ENCODE measurements at regions not wholly inside any gene's neighbourhood (a gene's known extent, or its start where the extent isn't known, plus 50 kb on each side); places are given as distances from the start of the nearest gene placed in this dataset.

GRCh38 chr16:55017321-55017720, 86.7 kb downstream of the IRX5 start:
- Histone ChIP-seq H3K27ac (ENCODE audit: insufficient read depth, low read length) (no peak overlapping the region), H2AFZ (ENCODE audit: low read length) (no peak overlapping the region), H3K9me3 (ENCODE audit: control insufficient read depth, insufficient read depth, low read depth, low read length) (no peaks in the 10 kb centered on the region), H3K4me1 (ENCODE audit: control insufficient read depth, extremely low read depth, insufficient read depth, low read length) (no peaks in the 10 kb centered on the region), H3K27me3 (ENCODE audit: control insufficient read depth, insufficient read depth, low read length) (no peaks in the 10 kb centered on the region), H3K9ac (ENCODE audit: insufficient read depth, low read length) (no peak overlapping the region), H3K79me2 (ENCODE audit: control insufficient read depth, insufficient read depth, low read length) (no peaks in the 10 kb centered on the region), H3K4me2 (ENCODE audit: extremely low read depth, insufficient read depth, low read length) (no peak overlapping the region), H3K36me3 (ENCODE audit: control insufficient read depth, insufficient read depth, low read length) (no peaks in the 10 kb centered on the region), H4K20me1 (ENCODE audit: control insufficient read depth, extremely low read depth, insufficient read depth, low read length) (no peaks in the 10 kb centered on the region), H3K4me3 (replicated peaks in 1 of 4; ENCODE audit: control extremely low read depth in 1 of 4, insufficient read depth in 1 of 4, low read depth in 3 of 4, low read length in 4 of 4) (no peak overlapping the region)
- no peak for DNase-seq (ENCODE audit: low read depth in 2 of 2)
- TF ChIP-seq EZH2 (IDR thresholded peaks at IDR 0.05; ENCODE audit: low read length, missing control alignments) (no peak), CTCF (conservative IDR thresholded peaks at IDR 0.05 in 1 of 2, IDR thresholded peaks at IDR 0.05 in 1 of 2; ENCODE audit: low read depth in 1 of 2, low read length in 2 of 2) (no peak)

- Histone ChIP-seq H2AFZ (ENCODE audit: low read length) (no peak overlapping the region), H3K9me3 (ENCODE audit: control insufficient read depth, insufficient read depth, low read depth, low read length) (no peaks in the 10 kb centered on the region), H3K9ac (ENCODE audit: insufficient read depth, low read length) (no peak overlapping the region), H3K27me3 (ENCODE audit: control insufficient read depth, insufficient read depth, low read length) (no peaks in the 10 kb centered on the region), H3K4me1 (ENCODE audit: control insufficient read depth, extremely low read depth, insufficient read depth, low read length) (no peaks in the 10 kb centered on the region), H3K36me3 (ENCODE audit: control insufficient read depth, insufficient read depth, low read length) (no peaks in the 10 kb centered on the region), H3K4me3 (replicated peaks in 1 of 4; ENCODE audit: control extremely low read depth in 1 of 4, insufficient read depth in 1 of 4, low read depth in 3 of 4, low read length in 4 of 4) (no peak overlapping the region), H3K4me2 (ENCODE audit: extremely low read depth, insufficient read depth, low read length) (no peak overlapping the region), H3K79me2 (ENCODE audit: control insufficient read depth, insufficient read depth, low read length) (no peaks in the 10 kb centered on the region), H3K27ac (ENCODE audit: insufficient read depth, low read length) (no peak overlapping the region), H4K20me1 (ENCODE audit: control insufficient read depth, extremely low read depth, insufficient read depth, low read length) (no peaks in the 10 kb centered on the region)
- no peak for DNase-seq (ENCODE audit: low read depth in 2 of 2)
- TF ChIP-seq EZH2 (IDR thresholded peaks at IDR 0.05; ENCODE audit: low read length, missing control alignments) (no peak), CTCF (conservative IDR thresholded peaks at IDR 0.05 in 1 of 2, IDR thresholded peaks at IDR 0.05 in 1 of 2; ENCODE audit: low read depth in 1 of 2, low read length in 2 of 2) (no peak)
Measured at GRCh38 chr16:55018881-55019280, 88.2 kb downstream of the IRX5 start.

DNA sequence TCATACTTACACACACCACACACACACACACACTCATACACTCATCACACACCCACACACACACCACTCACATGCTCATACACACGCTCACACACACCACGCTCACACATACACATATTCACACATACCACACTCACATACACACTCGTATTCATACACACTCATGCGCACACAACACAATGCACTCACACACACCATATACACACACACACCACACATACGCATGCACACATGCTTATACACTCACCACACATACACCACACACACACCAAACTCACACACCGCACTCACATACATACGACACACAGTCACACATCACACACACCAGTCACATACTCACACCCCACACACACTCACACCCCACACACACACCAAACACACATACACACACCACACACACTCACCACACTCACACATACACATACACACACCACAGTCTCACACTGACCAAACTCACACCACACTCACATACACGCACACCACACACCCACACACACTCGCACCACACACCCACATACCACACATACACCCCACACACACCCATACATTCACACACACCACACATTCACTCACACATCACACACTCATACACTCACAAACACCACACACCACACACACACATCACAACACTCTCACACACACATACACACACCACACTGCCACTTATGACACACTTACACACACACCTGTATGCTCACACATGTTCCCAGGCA, 88.9 kb downstream of the IRX5 start:
- H2AFZ ChIP-seq (ENCODE audit: low read length): no peak overlapping the region

More for the DNA sequence above, 88.9 kb downstream of the IRX5 start:
- Histone ChIP-seq H3K4me3 (replicated peaks in 1 of 4; ENCODE audit: control extremely low read depth in 1 of 4, insufficient read depth in 1 of 4, low read depth in 3 of 4, low read length in 4 of 4) (no peak overlapping the region), H3K27me3 (ENCODE audit: control insufficient read depth, insufficient read depth, low read length) (no peaks in the 10 kb centered on the region), H3K9me3 (ENCODE audit: control insufficient read depth, insufficient read depth, low read depth, low read length) (no peaks in the 10 kb centered on the region), H4K20me1 (ENCODE audit: control insufficient read depth, extremely low read depth, insufficient read depth, low read length) (no peaks in the 10 kb centered on the region), H3K4me2 (ENCODE audit: extremely low read depth, insufficient read depth, low read length) (no peak overlapping the region), H3K36me3 (ENCODE audit: control insufficient read depth, insufficient read depth, low read length) (no peaks in the 10 kb centered on the region), H3K4me1 (ENCODE audit: control insufficient read depth, extremely low read depth, insufficient read depth, low read length) (no peaks in the 10 kb centered on the region), H3K9ac (ENCODE audit: insufficient read depth, low read length) (no peak overlapping the region), H3K27ac (ENCODE audit: insufficient read depth, low read length) (no peak overlapping the region), H3K79me2 (ENCODE audit: control insufficient read depth, insufficient read depth, low read length) (no peaks in the 10 kb centered on the region)
- TF ChIP-seq CTCF (conservative IDR thresholded peaks at IDR 0.05 in 1 of 2, IDR thresholded peaks at IDR 0.05 in 1 of 2; ENCODE audit: low read depth in 1 of 2, low read length in 2 of 2): no peak
- TF ChIP-seq EZH2 (IDR thresholded peaks at IDR 0.05; ENCODE audit: low read length, missing control alignments): no peak
- no peak for DNase-seq (ENCODE audit: low read depth in 2 of 2)

All from fibroblast of lung (primary cell).